ENCODE measurements at regions not wholly inside any gene's neighbourhood (a gene's known extent, or its start where the extent isn't known, plus 50 kb on each side); places are given as distances from the start of the nearest gene placed in this dataset.

GRCh38 chr5:40318395-40318794, 361.3 kb upstream of the PTGER4 start:
- no peaks in the 10 kb centered on the region for H3K27me3 ChIP-seq
- no peaks in the 10 kb centered on the region for H3K36me3 ChIP-seq
- ATAC-seq, result peak in 1 of 4 donors; percentile 66
- no peak overlapping the region for H3K4me3 ChIP-seq
- H3K9me3 ChIP-seq, result no peaks in the 10 kb centered on the region
- intact Hi-C loops (cut with DNase I), result loop anchor here in 1 of 10 donors (10.0 kb wide), 1 partner anchor 54 kb away; no protein-coding TSS in a partner anchor
- peaks cover 0 to 9% (median 1%) of the 10 kb centered on the region in 12 donors for H3K4me1 ChIP-seq
- H3K27ac ChIP-seq, result peak overlapping the region in 5 of 12 donors; percentile 4 to 44 (median 35)
- no peak for TF ChIP-seq CTCF (IDR thresholded peaks at IDR 0.05)
- DNase-seq, result no peak

GRCh38 chr5:40317023-40317422, 362.7 kb upstream of the PTGER4 start:
- DNase-seq (no peak), ATAC-seq (no peak)
- H3K4me1 ChIP-seq, result peaks cover 0 to 9% (median 1%) of the 10 kb centered on the region in 12 donors
- H3K4me3 ChIP-seq, result no peak overlapping the region
- intact Hi-C loops (cut with DNase I), result loop anchor here in 1 of 10 donors (10.0 kb wide), 1 partner anchor 52 kb away; no protein-coding TSS in a partner anchor
- no peaks in the 10 kb centered on the region for H3K9me3 ChIP-seq
- no peaks in the 10 kb centered on the region for H3K27me3 ChIP-seq
- H3K27ac ChIP-seq, result no peak overlapping the region
- WGBS, 4 donors, result 86 to 91% (median 87%) methylated on average over 3 of the region's 3 CpGs
- no peaks in the 10 kb centered on the region for H3K36me3 ChIP-seq
- TF ChIP-seq POLR2A (IDR thresholded peaks at IDR 0.05) (no peak), CTCF (IDR thresholded peaks at IDR 0.05) (no peak)

- ATAC-seq, result no peak
- no peaks in the 10 kb centered on the region for H3K36me3 ChIP-seq
- peaks cover 0 to 8% (median 0%) of the 10 kb centered on the region in 12 donors for H3K4me1 ChIP-seq
- no peak for DNase-seq
- H3K27me3 ChIP-seq, result no peaks in the 10 kb centered on the region
- no peak overlapping the region for H3K4me3 ChIP-seq
- 48 to 61% (median 55%) methylated on average over 1 of the region's 1 CpG for WGBS, 4 donors
- intact Hi-C loops (cut with DNase I), result loop anchor here in 1 of 10 donors (10.0 kb wide), 1 partner anchor 50 kb away; no protein-coding TSS in a partner anchor
- H3K9me3 ChIP-seq, result no peaks in the 10 kb centered on the region
- H3K27ac ChIP-seq, result no peak overlapping the region
- TF ChIP-seq POLR2A (IDR thresholded peaks at IDR 0.05), result no peak
These were observed 364.6 kb upstream of the PTGER4 start for GRCh38 chr5:40315126-40315525.

- no peak for DNase-seq
- H3K36me3 ChIP-seq, result no peaks in the 10 kb centered on the region
- WGBS, 4 donors, result 78 to 84% (median 80%) methylated on average over 2 of the region's 2 CpGs
- no peak overlapping the region for H3K4me3 ChIP-seq
- no peak overlapping the region for H3K27ac ChIP-seq
- intact Hi-C loops (cut with DNase I), result loop anchor here in 1 of 10 donors (10.0 kb wide), 1 partner anchor 49 kb away; no protein-coding TSS in a partner anchor
- peaks cover 0 to 8% (median 0%) of the 10 kb centered on the region in 12 donors for H3K4me1 ChIP-seq
- H3K9me3 ChIP-seq, result no peaks in the 10 kb centered on the region
- ATAC-seq, result no peak
- H3K27me3 ChIP-seq, result no peaks in the 10 kb centered on the region
- no peak for TF ChIP-seq CTCF (IDR thresholded peaks at IDR 0.05)
- no peak for TF ChIP-seq POLR2A (IDR thresholded peaks at IDR 0.05)
These were observed 365.4 kb upstream of the PTGER4 start for GRCh38 chr5:40314275-40314674.

GRCh38 chr5:40312205-40312604, 367.5 kb upstream of the PTGER4 start:
- ATAC-seq, result no peak
- Histone ChIP-seq H3K27me3 (no peaks in the 10 kb centered on the region), H3K27ac (no peak overlapping the region), H3K36me3 (no peaks in the 10 kb centered on the region), H3K4me1 (no peaks in the 10 kb centered on the region), H3K4me3 (no peak overlapping the region), H3K9me3 (no peaks in the 10 kb centered on the region)
- 27 to 70% (median 44%) methylated on average over 2 of the region's 2 CpGs for WGBS, 4 donors
- no peak for DNase-seq
- intact Hi-C loops (cut with DNase I), result loop anchor here in 1 of 10 donors (10.0 kb wide), 1 partner anchor 47 kb away; no protein-coding TSS in a partner anchor
- no peak for TF ChIP-seq POLR2A (IDR thresholded peaks at IDR 0.05)
- no peak for TF ChIP-seq CTCF (IDR thresholded peaks at IDR 0.05)

Measured in heart left ventricle (tissue), 16 donors.